NCI-H524 treated with DMSO at 0.1 percent for 48 hours (cell line): ENCODE measurements at regions not wholly inside any gene's neighbourhood (a gene's known extent, or its start where the extent isn't known, plus 50 kb on each side); places are given as distances from the start of the nearest gene placed in this dataset.

Experiments
- DNase-seq: peaks from one replicate; lab custom pipeline; 2025; lab: John Stamatoyannopoulos, UW

DNA sequence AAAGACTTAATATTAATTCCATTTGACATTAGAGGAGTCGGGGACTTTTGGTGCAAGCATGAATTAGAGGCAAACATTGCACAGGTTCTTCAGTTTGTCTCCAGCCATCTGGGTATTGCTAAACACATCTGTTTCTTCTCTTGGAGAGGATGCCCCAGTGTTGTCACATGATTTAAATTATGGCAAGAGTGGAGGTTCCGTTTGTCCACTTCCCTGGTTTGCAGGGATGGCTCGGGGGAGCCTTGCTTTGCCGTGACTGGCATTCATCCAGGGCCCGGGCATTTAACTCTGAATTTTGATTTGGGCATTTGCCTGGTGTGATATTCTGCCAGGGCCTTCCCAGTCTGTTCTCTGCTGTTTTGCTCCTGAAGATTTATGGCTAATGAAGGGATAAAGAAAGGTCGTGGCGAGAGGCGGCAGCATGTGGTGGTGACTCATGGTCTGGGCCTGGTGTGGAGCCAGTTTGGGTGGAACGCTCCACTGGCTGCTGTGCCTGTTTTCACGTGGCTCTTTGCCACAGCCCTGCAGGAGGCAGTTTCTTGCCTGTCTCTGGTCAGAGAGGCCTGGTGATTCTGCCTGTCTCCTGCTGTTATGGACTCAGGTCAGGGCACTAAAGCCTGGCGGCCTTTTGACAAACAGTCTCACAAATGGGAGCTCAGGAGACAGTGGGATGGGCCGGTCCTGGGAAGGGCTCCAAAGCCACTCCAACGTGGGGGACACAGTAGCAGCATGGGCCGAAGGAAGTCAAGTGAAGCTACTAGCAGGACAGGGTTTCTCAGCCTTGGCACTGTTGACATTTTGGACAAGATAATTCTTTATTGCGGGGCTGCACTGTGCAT lies 99.4 kb upstream of the PGRMC2 start:
- DNase-seq: no peak

DNA sequence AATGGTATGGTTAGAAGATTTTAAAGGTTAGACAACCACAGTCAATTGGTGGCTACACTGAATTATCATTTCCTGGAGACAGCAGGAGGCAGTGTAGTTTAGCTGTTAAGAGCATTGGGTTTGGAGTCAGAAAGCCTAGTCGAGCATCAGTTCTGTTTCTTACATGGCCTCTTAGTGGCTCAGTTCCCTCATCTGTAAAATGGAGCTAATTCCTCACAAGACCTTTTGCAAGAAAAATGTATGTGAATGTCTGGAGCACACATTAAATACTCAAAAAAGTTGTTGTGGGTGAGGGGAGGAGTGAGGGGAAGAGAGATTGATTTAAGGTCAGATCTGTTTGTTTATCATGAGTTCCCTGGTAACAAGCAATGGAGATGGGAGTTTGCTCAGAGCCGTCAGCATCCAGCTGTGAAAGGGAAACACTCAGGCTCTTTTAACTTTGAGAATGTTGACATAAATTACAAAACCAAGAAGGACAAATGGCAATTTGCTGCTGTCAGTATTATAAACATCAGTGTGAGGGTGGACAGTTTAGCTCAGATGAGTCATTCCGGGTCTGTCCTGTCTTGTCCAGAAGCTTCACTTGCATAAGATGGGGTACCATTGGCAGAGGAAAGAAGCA lies 98.2 kb upstream of the PGRMC2 start:
- DNase-seq: no peak

DNA sequence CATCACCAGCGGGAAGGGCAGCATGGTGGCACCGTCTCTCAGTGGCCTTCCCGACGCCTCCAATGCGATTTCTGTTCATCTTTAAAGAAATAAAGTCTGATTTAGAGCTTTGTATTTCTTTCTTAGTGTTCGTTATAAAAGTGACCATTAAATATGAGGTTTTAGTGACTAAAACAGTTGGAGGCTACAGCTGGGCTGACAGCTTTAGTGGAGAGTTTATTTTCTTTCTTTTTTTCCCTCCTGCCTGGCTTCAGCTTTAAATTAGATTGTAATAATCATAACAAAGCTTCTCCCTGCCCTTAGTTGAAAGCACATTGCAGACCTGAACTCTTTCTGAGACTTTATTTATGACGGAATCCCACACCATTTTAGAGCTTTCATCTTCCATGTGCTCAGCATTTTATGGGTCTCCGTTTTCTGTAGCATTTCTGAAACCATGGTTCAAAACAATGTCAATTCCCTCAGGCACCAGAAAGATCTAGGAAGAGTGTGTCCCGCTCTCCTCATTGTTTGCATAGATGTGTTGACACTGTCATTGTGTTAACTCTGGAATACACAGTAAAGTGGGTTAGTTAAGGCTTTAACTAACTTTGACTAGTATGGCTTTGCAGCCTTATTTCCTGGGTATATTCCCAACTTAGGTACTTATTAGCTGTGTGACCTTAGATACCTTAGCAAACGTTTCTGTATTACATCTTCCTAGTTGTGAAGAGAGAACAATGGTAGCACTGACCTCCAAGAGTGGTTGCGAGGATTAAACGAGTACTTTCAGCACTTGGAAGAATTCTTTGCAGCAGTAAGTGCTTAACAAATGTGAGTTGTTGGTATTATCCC lies 97.4 kb upstream of the PGRMC2 start:
- no peak for DNase-seq

DNA sequence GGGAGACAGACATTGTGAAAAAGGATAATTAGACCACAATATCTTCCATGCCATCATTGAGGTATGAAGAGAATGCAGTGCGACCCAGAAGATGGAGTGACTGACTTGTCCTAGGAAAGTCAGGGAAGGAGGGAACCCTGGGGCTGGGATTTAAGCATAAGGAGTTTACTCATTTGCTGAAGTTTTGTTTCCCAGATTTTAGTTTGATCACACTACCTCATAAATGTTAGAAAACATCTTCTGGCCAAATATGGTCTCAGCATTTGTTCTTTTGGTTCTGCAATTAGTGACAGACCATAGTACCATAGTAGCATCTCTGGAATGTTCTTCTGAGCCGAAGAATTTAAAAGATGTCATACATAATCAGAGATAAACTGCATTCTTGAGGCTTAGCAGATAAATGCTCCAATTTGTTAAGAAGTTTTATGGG lies 96.5 kb upstream of the PGRMC2 start:
- no peak for DNase-seq

DNA sequence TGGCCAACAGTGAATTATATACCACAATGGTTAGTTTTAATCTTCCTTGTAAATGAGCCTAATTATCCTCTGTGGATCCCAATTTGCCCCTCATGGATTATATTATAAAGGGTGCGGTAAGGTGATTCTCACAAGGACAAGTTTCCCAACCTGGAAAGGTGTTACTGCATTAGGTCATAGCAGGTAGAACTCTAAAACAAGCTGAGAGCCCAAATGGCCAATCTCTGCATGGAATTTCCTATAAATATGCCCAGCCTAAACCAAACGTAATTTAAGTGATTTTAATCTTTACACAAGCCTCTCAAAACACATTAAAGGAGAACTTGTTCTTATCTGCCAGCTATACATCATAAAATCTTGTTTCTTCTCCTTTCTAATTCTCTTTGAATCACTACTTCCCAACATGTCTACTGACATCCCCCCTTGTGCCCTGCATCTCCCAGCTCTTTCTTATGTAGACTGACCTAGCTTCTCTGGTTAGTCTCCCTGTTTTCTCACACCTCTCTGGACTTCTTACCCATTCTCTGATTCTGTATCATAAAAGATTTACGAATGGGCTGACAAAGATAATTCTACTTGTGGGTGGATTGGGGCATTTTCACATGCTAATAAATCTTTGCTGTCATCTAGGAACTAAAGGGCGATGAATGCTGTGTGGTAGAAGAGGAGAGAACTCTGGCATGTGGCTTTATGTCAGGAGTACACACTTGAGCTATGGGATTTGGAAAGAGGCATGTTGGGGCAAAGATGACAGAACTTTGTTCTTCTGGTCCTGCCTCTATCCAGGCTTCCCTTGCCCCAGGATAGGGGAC lies 94.3 kb upstream of the PGRMC2 start:
- no peak for DNase-seq

DNA sequence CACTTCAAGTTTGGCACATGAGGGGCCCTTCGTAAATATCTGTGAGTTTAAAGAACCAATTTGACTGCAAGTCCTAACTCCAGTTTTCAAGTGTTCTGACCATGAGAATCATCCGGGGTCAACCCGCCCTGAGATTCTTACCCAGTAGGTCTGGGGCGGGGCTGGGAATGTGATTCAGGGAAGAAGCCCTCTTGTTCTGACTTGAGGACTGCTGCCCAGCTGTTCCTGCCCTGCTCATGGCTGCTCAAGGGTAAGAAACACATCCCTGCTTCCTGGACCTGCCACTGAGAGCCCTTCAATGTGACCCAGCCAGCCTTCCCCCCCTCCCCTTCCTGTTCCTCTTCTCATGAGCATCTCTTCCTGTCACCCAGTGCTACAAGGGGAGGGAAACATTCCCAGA lies 92.7 kb upstream of the PGRMC2 start:
- DNase-seq: no peak

DNA sequence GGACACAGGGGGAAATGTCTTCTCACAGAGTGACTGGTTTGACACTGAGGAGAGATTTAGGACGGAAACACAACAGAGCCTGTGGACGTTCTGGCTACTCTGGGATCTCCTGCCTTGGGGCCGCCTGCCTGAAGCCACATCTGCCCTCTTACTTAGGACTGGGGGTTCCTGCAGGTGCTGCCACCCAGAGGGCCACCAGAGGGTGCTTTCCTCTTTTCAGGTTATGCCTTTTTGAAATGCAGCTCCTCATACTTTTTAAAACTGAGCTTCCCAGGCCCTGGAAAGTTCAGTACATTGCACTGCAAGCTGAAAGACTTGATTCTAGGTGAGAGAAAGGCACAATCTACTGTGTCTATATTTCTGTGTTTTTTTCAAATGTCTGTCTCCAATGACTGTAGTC lies 92.2 kb upstream of the PGRMC2 start:
- DNase-seq: no peak

DNA sequence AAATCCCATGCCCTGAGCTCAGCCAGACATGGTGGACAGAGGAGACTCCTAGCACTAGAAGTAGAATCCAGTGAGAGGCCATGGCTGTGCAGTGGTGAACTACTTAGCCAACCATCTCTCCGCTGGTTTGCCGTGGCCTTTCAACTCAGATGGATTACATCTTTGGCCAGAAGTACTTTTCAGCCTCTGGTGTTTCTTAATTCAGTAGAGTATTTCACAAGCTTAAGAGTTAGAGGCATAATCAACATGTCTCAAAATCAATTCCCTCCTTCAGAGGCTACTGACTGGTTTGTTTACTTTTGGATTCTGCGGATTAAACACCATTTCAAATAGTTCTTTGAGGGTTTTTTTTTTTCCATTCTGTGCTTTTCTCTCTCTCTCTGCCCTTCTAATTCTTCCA lies 91.1 kb upstream of the PGRMC2 start:
- no peak for DNase-seq

DNA sequence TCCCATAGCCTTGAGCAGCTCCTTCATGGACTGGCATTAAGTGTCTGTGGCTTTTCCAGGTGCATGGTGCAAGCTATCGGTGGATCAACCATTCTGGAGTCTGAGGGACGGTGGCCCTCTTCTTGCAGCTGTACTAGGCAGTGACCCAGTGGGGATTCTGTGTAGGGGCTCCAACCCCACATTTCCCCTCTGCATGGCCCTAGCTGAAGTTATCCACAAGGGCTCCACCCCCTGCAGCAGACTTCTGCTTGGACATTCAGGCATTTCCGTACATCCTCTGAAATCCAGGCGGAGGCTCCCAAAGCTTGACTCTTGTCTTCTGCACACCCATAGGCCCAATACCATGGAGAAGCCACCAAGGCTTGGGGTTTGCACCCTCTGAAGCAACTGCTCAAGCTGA lies 89.3 kb upstream of the PGRMC2 start:
- DNase-seq: no peak

DNA sequence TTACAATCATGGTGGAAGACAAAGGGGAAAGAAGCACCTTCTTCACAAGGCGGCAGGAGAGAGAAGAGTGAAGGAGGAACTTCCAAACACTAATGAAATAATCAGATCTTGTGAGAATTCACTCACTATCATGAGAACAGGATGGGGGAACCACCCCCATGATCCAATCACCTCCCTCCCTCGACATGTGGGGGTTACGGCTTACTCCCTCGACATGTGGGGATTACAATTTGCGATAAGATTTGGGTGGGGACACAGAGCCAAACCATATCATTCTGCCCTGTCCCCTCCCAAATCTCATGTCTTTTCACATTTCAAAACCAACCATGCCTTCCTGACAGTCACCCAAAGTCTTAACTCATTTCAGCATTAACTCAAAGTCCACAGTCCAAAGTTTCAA lies 88.7 kb upstream of the PGRMC2 start:
- DNase-seq: no peak

DNA sequence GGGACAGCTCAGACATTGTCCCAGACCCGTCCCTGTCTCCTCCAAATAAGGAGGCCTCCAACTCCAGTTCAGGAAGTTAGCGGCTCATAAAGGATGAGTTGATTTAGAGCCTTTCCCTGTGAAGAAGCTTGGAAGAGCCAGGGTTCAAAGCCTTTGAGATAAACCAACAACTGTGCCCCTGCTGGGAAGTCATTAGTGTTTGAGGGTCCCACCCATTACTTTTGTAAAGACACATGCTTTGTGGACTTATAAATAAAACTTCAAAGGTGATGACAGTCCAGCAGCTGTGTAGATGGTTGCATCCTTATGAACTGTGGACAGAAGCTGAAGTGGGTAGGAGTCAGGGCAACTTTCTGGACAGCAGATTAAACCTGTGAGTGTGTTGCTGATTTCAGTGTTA lies 86.0 kb upstream of the PGRMC2 start:
- no peak for DNase-seq

DNA sequence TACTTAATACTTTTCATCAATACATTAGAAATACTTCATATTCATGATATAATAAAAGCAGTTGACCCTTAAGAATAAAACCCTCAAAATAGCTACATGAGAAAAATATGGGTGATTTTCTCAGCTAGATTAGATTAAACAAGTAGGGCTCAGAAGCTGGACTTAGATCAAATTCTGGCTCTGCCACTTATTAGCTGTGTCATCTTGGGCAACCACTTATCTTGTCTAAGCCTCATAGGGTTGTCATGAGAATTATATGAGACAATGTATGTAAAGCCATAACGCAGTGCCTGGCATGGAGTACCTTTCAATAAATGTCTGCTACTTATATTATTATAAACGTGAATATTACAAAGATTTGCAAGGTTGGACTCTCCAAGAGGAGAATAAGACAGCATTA lies 84.3 kb upstream of the PGRMC2 start:
- no peak for DNase-seq

DNA sequence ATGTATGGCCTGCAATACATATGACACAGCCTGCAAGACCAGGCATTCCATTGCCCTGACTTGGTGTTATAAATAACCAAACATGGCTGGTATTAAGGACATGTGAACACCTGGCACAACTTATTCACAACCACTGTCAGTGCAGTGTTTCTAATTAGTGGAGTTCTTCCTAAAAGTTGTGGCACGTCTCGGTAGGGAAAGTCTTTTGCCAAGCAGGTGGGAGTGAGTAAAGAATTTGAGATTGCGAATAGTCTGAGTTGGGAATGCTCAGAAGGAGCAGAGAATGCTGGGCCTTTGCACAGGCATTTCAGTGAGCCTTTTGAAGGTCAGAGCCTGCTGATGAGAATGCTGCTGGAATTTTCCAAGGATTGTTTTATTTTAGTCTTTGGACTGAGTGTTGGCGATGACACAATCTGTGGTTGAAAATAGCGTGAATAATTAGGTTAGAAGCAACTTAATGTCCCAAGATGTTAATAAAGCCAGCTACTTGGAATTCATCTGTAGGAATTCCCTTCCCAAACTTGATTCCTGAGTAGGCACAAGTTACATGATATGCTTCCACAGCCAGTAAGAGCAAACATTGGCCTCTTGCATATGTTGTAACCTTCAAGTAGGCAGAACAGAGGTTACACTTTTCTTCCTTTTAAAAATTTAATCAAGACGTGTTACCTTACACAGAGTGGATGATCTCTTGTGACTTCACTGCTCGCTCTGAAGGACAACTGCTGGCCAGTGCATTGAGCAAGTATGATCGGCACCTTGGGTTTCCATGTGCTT lies 83.6 kb upstream of the PGRMC2 start:
- no peak for DNase-seq

DNA sequence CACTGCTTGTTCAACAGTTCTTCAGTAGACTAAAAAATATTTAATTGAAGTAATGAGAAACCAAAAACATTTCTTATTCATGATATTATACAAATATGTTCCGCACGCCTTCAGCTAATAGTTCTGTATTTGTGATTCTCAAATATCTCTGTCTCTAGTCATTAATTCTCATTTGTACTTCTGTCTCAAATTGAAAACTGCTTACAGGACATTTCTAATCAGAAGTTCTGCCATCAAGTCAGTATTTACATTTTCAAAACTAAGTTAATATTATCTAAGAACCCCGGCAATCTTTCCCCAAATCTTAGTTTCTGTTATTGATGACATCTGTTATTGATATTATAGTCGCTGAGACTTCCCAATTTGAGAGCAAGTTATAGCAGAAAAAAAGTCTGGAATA lies 78.6 kb upstream of the PGRMC2 start:
- DNase-seq: no peak

DNA sequence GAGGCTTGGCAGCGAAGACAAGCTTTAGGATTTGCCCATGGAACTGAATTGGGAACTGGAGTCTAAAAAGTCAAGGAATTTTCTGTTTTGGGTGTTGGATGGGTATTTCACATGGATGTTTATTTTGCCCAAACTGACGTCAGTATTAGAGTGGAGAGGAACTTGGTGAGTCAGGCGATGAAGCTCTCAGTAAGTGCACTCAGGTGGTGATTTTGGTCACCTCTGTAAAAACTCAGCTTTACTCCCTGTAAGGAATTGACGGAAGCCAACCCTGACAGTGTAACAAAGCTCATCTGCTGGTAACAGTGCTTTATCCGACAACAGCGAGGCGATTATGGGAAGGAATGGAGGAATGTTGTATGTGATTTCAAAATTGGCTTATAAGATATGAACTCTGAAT lies 77.0 kb upstream of the PGRMC2 start:
- DNase-seq: no peak

DNA sequence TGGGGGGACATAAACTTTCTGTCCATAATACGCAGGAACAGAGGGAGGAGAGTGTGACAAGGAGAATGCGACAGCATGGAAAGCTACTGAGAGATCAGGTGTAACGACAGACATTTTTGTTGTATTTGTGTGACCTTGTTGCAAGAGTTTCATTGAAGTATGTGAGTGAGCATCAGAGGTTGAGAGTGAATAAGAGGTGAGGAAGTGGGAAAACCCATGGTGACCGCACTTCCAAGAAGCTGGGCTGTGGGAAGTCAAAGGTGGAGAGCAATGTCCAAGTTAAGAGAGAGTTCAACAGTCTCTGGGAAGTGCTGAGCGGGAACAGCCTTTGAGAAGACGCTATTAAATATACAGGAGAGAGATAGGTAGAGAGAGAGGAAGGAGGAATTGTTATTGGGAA lies 76.4 kb upstream of the PGRMC2 start:
- DNase-seq: no peak

DNA sequence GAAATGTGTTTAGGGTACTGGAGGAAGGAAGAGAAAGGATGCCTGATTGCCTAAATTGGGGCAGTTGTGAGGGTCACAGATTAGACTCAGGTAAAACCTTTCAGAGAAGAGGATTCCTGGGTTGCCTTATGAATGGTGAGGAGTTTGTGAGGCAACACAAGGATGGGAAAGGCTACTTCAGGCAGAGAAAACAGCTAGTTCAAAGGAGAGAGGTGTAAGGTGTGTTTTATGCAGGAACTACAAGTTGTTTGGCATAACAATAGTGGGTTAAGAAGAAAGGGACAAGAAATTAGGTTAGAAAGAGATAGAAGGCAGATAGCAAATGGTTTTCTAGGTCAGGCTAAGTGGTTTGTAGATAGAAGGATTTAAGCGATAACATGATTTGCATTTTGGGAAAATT lies 75.1 kb upstream of the PGRMC2 start:
- no peak for DNase-seq

DNA sequence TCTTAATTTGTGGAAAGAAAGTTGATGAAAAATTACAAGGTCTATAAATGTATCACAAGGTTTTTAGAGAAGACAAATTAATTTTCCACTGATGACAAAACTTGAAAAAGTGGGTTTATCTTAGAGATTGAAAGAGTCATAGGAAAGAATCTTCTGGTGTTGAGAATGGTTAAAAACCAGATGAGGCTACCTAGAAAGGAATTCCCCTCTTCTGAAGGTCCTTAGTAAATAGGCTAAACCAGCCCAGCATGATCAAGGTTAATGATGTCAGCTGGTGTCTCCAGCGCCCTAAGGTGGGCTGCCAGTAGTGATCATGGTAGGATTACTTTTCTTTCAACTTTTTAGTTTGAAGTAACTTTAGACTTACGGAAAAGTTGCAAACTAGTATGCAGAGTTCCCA lies 71.8 kb upstream of the PGRMC2 start:
- no peak for DNase-seq

DNA sequence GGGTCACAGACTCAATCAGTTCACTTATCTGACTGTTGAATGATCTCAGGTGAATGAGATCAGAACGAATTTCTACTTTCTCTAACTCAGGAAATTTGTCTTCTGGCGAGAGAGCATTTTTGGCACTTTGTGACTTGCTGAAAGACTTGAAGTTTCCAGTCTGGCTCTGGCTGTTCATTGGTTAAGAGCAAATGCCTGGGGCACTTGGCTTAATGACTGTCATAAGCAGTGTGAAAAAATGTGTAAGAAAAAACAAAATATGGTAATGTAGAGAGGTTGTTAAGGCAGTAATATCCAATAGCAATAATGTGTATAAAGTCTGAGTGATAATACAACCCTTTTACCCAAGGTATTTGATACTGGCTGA lies 71.3 kb upstream of the PGRMC2 start:
- no peak for DNase-seq

DNA sequence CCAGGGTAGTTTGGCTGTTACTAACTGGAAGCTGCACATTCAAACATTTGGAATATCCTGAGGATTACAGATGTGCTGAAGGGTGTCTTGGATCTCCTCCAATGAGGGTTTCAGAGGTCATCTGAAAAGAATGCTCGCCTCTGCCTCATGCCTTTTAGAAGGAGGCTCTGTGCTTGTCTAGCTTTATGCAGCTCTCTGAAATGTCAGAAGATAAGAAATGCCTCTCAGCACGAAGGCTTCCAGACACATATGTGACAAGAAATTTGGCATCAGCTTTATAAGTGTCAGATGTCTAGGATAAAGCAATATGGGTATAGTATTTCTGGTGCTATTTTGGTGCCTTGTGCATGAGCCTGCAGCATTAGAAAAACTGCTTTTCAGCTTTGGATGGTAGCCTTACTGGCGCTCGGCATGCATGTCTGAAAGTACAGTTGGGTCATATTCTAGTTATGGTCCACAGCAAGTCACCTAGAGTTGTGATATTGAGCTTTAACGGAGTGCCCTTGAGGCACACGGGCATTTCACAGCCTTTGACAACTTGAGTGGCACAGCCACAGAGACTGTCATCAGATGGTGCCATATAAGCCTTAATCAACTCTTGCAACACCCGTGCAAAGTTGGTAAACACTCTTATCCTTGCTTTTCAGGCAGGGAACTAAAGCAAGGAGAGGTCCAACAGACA lies 70.8 kb upstream of the PGRMC2 start:
- DNase-seq: no peak

DNA sequence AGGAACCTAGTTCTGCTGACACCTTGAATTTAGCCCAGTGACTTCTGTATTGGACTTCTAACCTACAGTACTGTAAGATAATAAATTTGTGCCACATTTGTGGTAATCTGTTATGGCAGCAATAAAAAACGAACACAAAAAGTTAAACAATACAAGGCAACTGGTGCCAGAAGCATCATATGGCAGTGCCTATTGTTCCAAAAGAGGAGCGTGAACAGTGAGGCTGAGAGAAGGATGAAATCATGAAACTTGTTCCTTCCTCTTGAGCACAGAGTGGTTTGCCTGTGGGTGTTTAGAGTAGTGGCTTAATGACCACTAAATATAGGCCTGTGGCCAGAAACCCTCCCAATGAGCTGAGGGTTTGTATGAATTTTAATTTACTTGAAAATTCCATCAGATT lies 69.7 kb upstream of the PGRMC2 start:
- no peak for DNase-seq
